ENCODE measurements at regions not wholly inside any gene's neighbourhood (a gene's known extent, or its start where the extent isn't known, plus 50 kb on each side); places are given as distances from the start of the nearest gene placed in this dataset.

GRCh38 chr10:113322843-113323242 lies 230.0 kb upstream of the HABP2 start:
- Histone ChIP-seq H3K27me3 (ENCODE audit: insufficient read depth) (no peaks in the 10 kb centered on the region), H3K4me3 (ENCODE audit: low read depth in 2 of 2, low read length in 1 of 2) (no peak overlapping the region), H2AFZ (ENCODE audit: low read depth) (no peak overlapping the region), H3K9ac (no peak overlapping the region), H3K9me2 (no peaks in the 10 kb centered on the region), H3F3A (replicated peaks; ENCODE audit: insufficient read depth) (peaks cover 27% of the 10 kb centered on the region), H3K36me3 (replicated peaks in 1 of 2; ENCODE audit: control insufficient read depth in 1 of 2, insufficient read depth in 2 of 2, low read length in 1 of 2) (no peaks in the 10 kb centered on the region), H4K20me1 (ENCODE audit: insufficient read depth) (no peaks in the 10 kb centered on the region), H3K4me2 (no peak overlapping the region), H3K79me2 (ENCODE audit: insufficient read depth) (no peaks in the 10 kb centered on the region), H3K4me1 (ENCODE audit: control insufficient read depth in 1 of 2, insufficient read depth in 2 of 2, low read depth in 1 of 2, low read length in 1 of 2) (peaks cover 13 to 29% of the 10 kb centered on the region in 2 experiments; a peak in 2 of 4 replicates), H3K9me3 (no peaks in the 10 kb centered on the region), H3K27ac (ENCODE audit: low read depth in 2 of 2, low read length in 1 of 2) (no peak overlapping the region)
- 98% methylated on average over 4 of the region's 4 CpGs for WGBS (ENCODE audit: low lambda C conversion rate)
- DNase-seq: no peak
- ChIA-PET CTCF (interaction anchor here (1.1 kb wide), 1 partner anchor 62 kb away, joined by 3 read pairs; no protein-coding TSS in a partner anchor), POLR2A (no interaction called here)
- TF ChIP-seq FOXM1 (IDR thresholded peaks at IDR 0.05; ENCODE audit: low read depth): no peak
- TF ChIP-seq GATA2 (CRISPR knock-in tag; IDR thresholded peaks at IDR 0.05): no peak
- no peak for TF ChIP-seq USF1 (IDR thresholded peaks at IDR 0.05; ENCODE audit: borderline replicate concordance, low read depth)
- TF ChIP-seq NFIC (IDR thresholded peaks at IDR 0.05; ENCODE audit: borderline replicate concordance): no peak
- TF ChIP-seq EZH2phosphoT487 (IDR thresholded peaks at IDR 0.05; ENCODE audit: borderline replicate concordance, low read depth): no peak
- no peak for TF ChIP-seq ZBTB33 (IDR thresholded peaks at IDR 0.05; ENCODE audit: borderline replicate concordance, low read depth)
- no peak for TF ChIP-seq PBX3 (IDR thresholded peaks at IDR 0.05)
- TF ChIP-seq TAF1 (IDR thresholded peaks at IDR 0.05; ENCODE audit: borderline replicate concordance, low read depth, low read length): no peak
- no peak for TF ChIP-seq CHD2 (IDR thresholded peaks at IDR 0.05; ENCODE audit: low read length, partially characterized antibody)

- no peak overlapping the region for H3K9ac ChIP-seq
- DNase-seq: no peak
- H3K9me3 ChIP-seq: no peaks in the 10 kb centered on the region
- H2AFZ ChIP-seq (ENCODE audit: low read depth): no peak overlapping the region
- no peaks in the 10 kb centered on the region for H3K27me3 ChIP-seq (ENCODE audit: insufficient read depth)
- H3K27ac ChIP-seq (ENCODE audit: low read depth in 2 of 2, low read length in 1 of 2): no peak overlapping the region
- 94% methylated on average over 4 of the region's 4 CpGs for WGBS (ENCODE audit: low lambda C conversion rate)
- peaks cover 31% of the 10 kb centered on the region for H3F3A ChIP-seq (replicated peaks; ENCODE audit: insufficient read depth)
- H3K79me2 ChIP-seq (ENCODE audit: insufficient read depth): no peaks in the 10 kb centered on the region
- no peaks in the 10 kb centered on the region for H4K20me1 ChIP-seq (ENCODE audit: insufficient read depth)
- H3K36me3 ChIP-seq (replicated peaks in 1 of 2; ENCODE audit: control insufficient read depth in 1 of 2, insufficient read depth in 2 of 2, low read length in 1 of 2): no peaks in the 10 kb centered on the region
- ChIA-PET CTCF (no interaction called here), POLR2A (no interaction called here)
- peaks cover 19 to 36% of the 10 kb centered on the region in 2 experiments; a peak in 3 of 4 replicates for H3K4me1 ChIP-seq (ENCODE audit: control insufficient read depth in 1 of 2, insufficient read depth in 2 of 2, low read depth in 1 of 2, low read length in 1 of 2)
- no peak overlapping the region for H3K4me2 ChIP-seq
- no peaks in the 10 kb centered on the region for H3K9me2 ChIP-seq
- no peak overlapping the region for H3K4me3 ChIP-seq (ENCODE audit: low read depth in 2 of 2, low read length in 1 of 2)
- no peak for TF ChIP-seq EZH2phosphoT487 (IDR thresholded peaks at IDR 0.05; ENCODE audit: borderline replicate concordance, low read depth)
- no peak for TF ChIP-seq REST (IDR thresholded peaks at IDR 0.05; ENCODE audit: low read depth, low read length)
- no peak for TF ChIP-seq MAX (IDR thresholded peaks at IDR 0.05; ENCODE audit: low read depth)
- no peak for TF ChIP-seq FOXM1 (IDR thresholded peaks at IDR 0.05; ENCODE audit: low read depth)
- no peak for TF ChIP-seq EP300 (IDR thresholded peaks at IDR 0.05; ENCODE audit: borderline replicate concordance in 1 of 2, low read depth in 1 of 2, low read length in 1 of 2)
- TF ChIP-seq IRF3 (IDR thresholded peaks at IDR 0.05; ENCODE audit: low read depth, low read length): no peak
- TF ChIP-seq NFIC (IDR thresholded peaks at IDR 0.05; ENCODE audit: borderline replicate concordance): no peak
- no peak for TF ChIP-seq USF2 (IDR thresholded peaks at IDR 0.05; ENCODE audit: borderline replicate concordance, low read depth, low read length)
- no peak for TF ChIP-seq NRF1 (IDR thresholded peaks at IDR 0.05; ENCODE audit: low read depth, low read length)
- TF ChIP-seq ELF1 (IDR thresholded peaks at IDR 0.05): no peak
- no peak for TF ChIP-seq FOXJ3 (CRISPR knock-in tag; IDR thresholded peaks at IDR 0.05)
Observed at GRCh38 chr10:113323985-113324384, 228.9 kb upstream of the HABP2 start.
